PC-9 (cell line): ENCODE measurements at regions not wholly inside any gene's neighbourhood (a gene's known extent, or its start where the extent isn't known, plus 50 kb on each side); places are given as distances from the start of the nearest gene placed in this dataset.

Experiments used
- BruUV-seq: library from RNA; stranded (reverse); fragments of 400-500 nt; replicated peaks from 2 replicates; lab custom pipeline; 2021; lab: Mats Ljungman, UMichigan
- CTCF ChIA-PET: fragments of 300-600 bp; sonication (Branson Sonifier 250); formaldehyde crosslinking; loops from one replicate; lab custom pipeline; 2022; ENCODE audit warnings: antibody characterized with exemption; lab: Charles Lee
- POLR2A ChIA-PET: fragments of 300-600 bp; sonication (Branson Sonifier 250); formaldehyde crosslinking; loops from one replicate; lab custom pipeline; 2022; ENCODE audit warnings: antibody characterized with exemption; ENCODE audit not compliant: unreplicated experiment; lab: Charles Lee
- DNase-seq, 2 experiments: peaks; one replicate each; pipeline versions ENCODE4 v3.0.0 to v3.0.0-alpha.2; 2015 to 2022; ENCODE audit warnings: mixed read lengths in 1 of 2
- H2AFZ ChIP-seq: fragments of 200-600 bp; sonication (generic); 2 replicates; pipeline ENCODE4 v1.8.1; 2017; ENCODE audit warnings: antibody characterized with exemption
- H3F3A ChIP-seq: fragments of 200-600 bp; sonication (generic); 2 replicates; pipeline ENCODE4 v1.8.1; 2017; ENCODE audit warnings: antibody characterized with exemption, mild to moderate bottlenecking, low read depth; ENCODE audit not compliant: insufficient read depth
- H3K27ac ChIP-seq: fragments of 200-600 bp; sonication (generic); 2 replicates; pipeline ENCODE4 v1.6.1; 2016; ENCODE audit warnings: mixed run types
- H3K27me3 ChIP-seq: fragments of 200-600 bp; sonication (generic); 2 replicates; pipeline ENCODE4 v1.6.1; 2016; ENCODE audit warnings: low read depth, mixed run types; ENCODE audit not compliant: insufficient read depth
- H3K36me3 ChIP-seq: fragments of 200-600 bp; sonication (generic); 2 replicates; pipeline ENCODE4 v1.6.1; 2016; ENCODE audit warnings: low read depth, mixed run types
- H3K4me1 ChIP-seq: fragments of 200-600 bp; sonication (generic); replicated peaks from 2 replicates; pipeline ENCODE4 v1.6.1; 2016; ENCODE audit warnings: mixed run types; ENCODE audit not compliant: insufficient read depth
- H3K4me2 ChIP-seq: fragments of 200-600 bp; sonication (generic); 2 replicates; pipeline ENCODE4 v1.6.1; 2017; ENCODE audit warnings: mixed run types
- H3K4me3 ChIP-seq: fragments of 200-600 bp; sonication (generic); 2 replicates; pipeline ENCODE4 v1.6.1; 2016; ENCODE audit warnings: mixed run types
- H3K79me2 ChIP-seq: fragments of 200-600 bp; sonication (generic); 2 replicates; pipeline ENCODE4 v1.6.1; 2017; ENCODE audit warnings: low read depth, mixed run types
- H3K9me2 ChIP-seq: fragments of 200-600 bp; sonication (generic); 2 replicates; pipeline ENCODE4 v1.8.1; 2017; ENCODE audit warnings: mild to moderate bottlenecking; ENCODE audit not compliant: insufficient read depth
- H3K9me3 ChIP-seq: fragments of 200-600 bp; sonication (generic); 2 replicates; pipeline ENCODE4 v1.8.1; 2016; ENCODE audit warnings: low read depth; ENCODE audit not compliant: insufficient read depth
- H4K20me1 ChIP-seq: fragments of 200-600 bp; sonication (generic); 2 replicates; pipeline ENCODE4 v1.8.1; 2017; ENCODE audit not compliant: insufficient read depth
- CTCF ChIP-seq: fragments of 200-600 bp; sonication (generic); conservative IDR thresholded peaks from 2 replicates; pipeline ENCODE4 v1.6.1; 2017; ENCODE audit warnings: mixed run types, antibody characterized with exemption, mild to moderate bottlenecking, moderate library complexity
- EZH2 ChIP-seq: fragments of 200-600 bp; sonication (generic); IDR thresholded peaks from 2 replicates; pipeline ENCODE4 v1.8.0; 2017; ENCODE audit warnings: antibody characterized with exemption, low read depth
- intact Hi-C: fragments of 100-400 bp; cut with micrococcal nuclease; formaldehyde crosslinking; loops from one replicate; pipeline ENCODE4 v1.10.0; 2022; ENCODE audit not compliant: unreplicated experiment

DNA sequence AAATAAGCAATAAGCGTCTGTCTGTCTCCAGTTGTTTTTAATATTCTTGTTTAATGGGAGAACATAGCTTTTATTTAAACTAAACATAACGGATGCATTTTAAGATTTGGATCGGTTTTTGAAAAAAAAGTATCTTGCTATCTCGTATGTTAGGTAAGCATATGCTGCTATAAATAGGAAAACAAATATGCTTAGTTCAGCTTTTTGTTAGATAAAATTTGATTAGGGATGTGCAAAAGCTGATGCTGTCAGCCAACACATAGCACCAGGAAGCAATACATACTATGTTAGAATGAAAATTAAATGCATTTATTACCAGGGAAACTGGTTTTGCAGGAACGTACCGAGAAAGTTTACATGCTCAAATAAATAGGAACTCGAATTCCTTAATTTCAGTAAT lies 843.1 kb upstream of the WWC1 start:
- H2AFZ ChIP-seq: no peak overlapping the region
- DNase-seq: no peak
- TF ChIP-seq EZH2 (no peak), CTCF (no peak)
- H3F3A ChIP-seq: no peaks in the 10 kb centered on the region
- H3K79me2 ChIP-seq: no peaks in the 10 kb centered on the region
- BruUV-seq: no TSS peak
- H3K36me3 ChIP-seq: no peaks in the 10 kb centered on the region
- intact Hi-C loops: no loop called here
- H3K4me1 ChIP-seq: no peaks in the 10 kb centered on the region
- H3K9me2 ChIP-seq: no peaks in the 10 kb centered on the region
- CTCF ChIA-PET: no interaction called here
- H3K27ac ChIP-seq: no peak overlapping the region
- H3K9me3 ChIP-seq: no peaks in the 10 kb centered on the region
- 0 out of 2 replicates have a peak, but pooled peaks cover 3% of the 10 kb centered on the region for H3K27me3 ChIP-seq
- no peaks in the 10 kb centered on the region for H4K20me1 ChIP-seq
- POLR2A ChIA-PET: no interaction called here
- H3K4me3 ChIP-seq: no peak overlapping the region
- no peak overlapping the region for H3K4me2 ChIP-seq

- Histone ChIP-seq H3K4me2 (no peak overlapping the region), H3K9me3 (no peaks in the 10 kb centered on the region), H3K79me2 (no peaks in the 10 kb centered on the region), H3K9me2 (no peaks in the 10 kb centered on the region), H3K4me3 (no peak overlapping the region), H3K27ac (no peak overlapping the region), H2AFZ (no peak overlapping the region), H4K20me1 (no peaks in the 10 kb centered on the region), H3F3A (no peaks in the 10 kb centered on the region), H3K27me3 (no peaks in the 10 kb centered on the region), H3K36me3 (no peaks in the 10 kb centered on the region), H3K4me1 (no peaks in the 10 kb centered on the region)
- no peak for TF ChIP-seq CTCF
- no peak for TF ChIP-seq EZH2
- ChIA-PET POLR2A (no interaction called here), CTCF (no interaction called here)
- no peak for DNase-seq
- no TSS peak for BruUV-seq
- intact Hi-C loops: no loop called here
Measured at GRCh38 chr5:167451076-167451475, 840.4 kb upstream of the WWC1 start.

DNA sequence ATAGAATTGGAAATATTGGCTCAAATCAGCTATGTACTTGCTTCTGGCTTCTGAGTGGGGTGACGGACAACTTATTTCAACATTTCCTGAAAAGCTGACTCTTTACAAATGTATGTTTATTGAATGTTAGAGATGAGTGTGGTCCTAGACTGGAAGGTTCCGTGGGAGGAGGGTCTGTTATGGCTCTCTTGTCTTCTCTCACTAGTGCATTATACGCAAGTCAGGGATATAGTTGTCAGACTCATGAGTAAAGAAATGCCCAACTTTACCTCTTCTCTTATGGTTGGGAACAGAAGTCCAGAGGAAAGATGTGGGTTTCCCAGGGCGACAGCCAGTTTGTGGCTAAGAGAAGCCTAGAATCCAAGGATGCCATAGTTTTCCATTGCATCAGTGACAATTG lies 839.3 kb upstream of the WWC1 start:
- no peak overlapping the region for H3K27ac ChIP-seq
- no peaks in the 10 kb centered on the region for H4K20me1 ChIP-seq
- H3K4me3 ChIP-seq: no peak overlapping the region
- H3K4me2 ChIP-seq: no peak overlapping the region
- H3K36me3 ChIP-seq: no peaks in the 10 kb centered on the region
- no peak for DNase-seq
- ChIA-PET POLR2A (no interaction called here), CTCF (no interaction called here)
- no peaks in the 10 kb centered on the region; the same call in 1 of the 2 replicates for H3K9me3 ChIP-seq
- H3K27me3 ChIP-seq: no peaks in the 10 kb centered on the region
- TF ChIP-seq CTCF: no peak
- no peak for TF ChIP-seq EZH2
- intact Hi-C loops: no loop called here
- no peaks in the 10 kb centered on the region for H3K9me2 ChIP-seq
- no peak overlapping the region for H2AFZ ChIP-seq
- H3K79me2 ChIP-seq: no peaks in the 10 kb centered on the region
- no peaks in the 10 kb centered on the region for H3F3A ChIP-seq
- no TSS peak for BruUV-seq
- no peaks in the 10 kb centered on the region for H3K4me1 ChIP-seq
